Activated T-cell treated with anti-CD3 and anti-CD28 coated beads, Interleukin-2, amount 50 U/mL, for 1 hour (primary cell): ENCODE measurements at regions not wholly inside any gene's neighbourhood (a gene's known extent, or its start where the extent isn't known, plus 50 kb on each side); places are given as distances from the start of the nearest gene placed in this dataset.

Source experiments
- DNase-seq: peaks from one replicate; pipeline ENCODE4 v3.0.0-alpha.2; 2020

DNA sequence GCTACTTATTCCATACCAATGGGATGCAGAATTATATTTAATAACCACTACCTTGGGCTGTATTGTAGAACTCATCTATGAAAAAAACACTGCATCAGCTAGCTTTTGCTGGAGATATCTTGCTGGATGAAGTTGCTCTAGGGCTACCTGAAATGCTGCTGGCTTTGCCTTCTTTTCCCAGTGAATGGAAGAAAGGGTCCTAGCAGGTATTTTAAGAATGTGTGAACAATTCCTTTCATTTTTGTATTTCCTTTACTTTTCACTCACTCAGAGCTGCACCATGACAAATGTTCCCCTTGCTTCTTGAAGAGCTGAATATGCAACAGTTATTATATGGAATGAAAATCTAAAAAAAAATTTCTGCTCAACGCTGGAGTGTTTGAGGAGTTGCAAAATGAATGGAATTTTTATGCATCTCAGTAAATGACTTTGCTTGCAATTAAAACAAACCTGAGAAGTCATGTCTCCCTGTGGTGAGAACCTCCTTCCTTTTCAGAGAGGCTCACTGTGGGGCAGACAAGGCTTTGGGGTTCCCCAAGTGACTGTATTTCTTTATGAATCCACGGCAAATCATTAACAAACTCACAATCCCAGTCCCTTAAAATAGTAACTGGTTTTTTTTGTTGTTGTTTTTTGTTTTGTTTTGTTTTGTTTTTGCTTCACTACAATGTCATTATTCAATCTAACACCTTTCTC lies 566.8 kb upstream of the KIRREL3 start:
- DNase-seq, result no peak

DNA sequence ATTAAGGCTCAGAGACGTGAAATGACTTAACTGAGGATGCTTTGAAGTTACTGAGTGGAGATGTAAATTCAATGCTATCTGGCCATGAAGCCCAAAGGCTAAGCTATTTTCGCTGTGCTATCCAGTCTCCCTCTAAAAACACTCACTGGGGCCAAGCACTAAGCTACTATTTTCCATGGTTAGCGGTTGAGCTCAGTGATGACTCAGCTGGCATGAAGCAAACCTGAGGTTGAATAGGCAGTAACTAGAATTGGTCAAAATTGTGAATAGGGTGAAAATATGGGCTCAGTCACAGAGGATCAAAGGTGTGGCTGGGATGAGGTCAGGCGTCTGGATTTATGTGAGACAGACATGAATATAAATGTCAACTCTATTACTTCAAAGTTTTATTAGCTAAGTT lies 564.2 kb upstream of the KIRREL3 start:
- no peak for DNase-seq

DNA sequence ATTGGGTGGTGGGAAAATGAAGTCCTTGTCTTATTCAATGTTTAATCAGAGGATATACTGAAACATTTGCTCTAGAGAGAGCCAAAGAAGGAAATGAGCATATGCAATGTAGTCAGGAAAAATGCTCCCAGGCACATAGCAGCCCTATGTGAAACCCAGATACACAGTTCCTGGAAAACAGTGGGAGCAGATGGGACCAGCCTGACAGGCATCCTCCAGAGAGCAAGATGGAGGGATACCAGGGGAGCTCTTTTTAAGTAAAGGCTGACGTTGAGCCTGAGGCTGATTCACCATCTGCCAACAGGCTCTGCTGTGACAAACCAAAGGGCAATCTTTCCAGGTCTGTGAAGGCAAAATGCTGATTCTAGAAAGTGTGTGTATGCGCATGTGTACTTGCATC lies 559.4 kb upstream of the KIRREL3 start:
- no peak for DNase-seq

DNA sequence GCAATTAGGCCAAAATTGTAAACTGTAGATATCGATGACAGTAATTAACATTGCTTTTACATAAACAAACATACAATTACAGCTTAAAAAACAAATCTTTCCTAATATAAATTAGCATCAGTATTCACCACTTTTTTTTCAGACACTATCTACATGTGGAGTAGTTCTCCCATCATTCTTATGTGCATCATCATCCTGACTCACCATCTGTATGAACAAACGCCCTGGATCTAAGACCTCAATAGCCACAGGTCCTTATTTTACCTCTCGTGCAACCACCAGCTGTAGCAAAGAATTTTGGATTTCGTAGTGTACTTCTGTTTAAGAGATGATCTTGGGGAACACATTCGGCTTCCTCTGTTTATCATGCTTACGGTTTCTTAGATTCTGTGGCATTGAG lies 551.9 kb upstream of the KIRREL3 start:
- no peak for DNase-seq

DNA sequence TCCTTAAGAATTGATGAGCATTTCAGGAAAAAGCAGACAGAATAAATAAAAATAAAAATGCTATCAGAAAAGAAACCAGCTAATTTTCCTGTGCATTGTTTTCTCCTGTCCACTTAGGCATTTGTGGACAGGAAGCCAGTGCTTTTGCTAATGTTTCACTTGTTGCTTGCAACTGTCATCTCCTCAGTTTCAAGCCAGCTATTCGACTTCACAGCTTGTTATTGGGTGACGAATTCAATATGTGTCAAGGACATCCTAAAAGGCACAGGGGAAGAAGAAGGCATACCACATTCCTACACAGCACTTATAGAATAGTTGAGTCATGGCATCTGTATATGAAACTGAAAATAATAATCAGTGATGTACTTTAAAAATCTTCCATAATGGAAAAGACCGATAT lies 530.6 kb upstream of the KIRREL3 start:
- no peak for DNase-seq

DNA sequence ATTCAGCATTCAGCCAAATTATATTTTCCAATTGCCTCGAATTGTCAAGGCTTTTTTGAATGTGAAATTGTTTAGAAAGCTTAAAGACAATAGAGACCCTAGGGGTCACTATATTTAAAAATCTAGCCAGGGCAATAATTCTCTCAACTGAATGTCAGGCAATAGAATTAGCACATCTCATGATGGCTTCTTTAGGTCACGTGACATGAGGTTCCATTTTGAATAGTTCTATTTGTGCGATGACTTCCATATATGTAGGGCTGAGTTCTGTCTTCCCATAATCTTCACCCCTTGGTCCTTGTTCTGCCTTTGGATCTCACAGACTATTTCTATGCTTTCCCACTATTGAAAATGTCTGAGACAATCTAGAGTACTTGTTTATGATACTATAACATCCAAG lies 527.7 kb upstream of the KIRREL3 start:
- DNase-seq, result no peak

DNA sequence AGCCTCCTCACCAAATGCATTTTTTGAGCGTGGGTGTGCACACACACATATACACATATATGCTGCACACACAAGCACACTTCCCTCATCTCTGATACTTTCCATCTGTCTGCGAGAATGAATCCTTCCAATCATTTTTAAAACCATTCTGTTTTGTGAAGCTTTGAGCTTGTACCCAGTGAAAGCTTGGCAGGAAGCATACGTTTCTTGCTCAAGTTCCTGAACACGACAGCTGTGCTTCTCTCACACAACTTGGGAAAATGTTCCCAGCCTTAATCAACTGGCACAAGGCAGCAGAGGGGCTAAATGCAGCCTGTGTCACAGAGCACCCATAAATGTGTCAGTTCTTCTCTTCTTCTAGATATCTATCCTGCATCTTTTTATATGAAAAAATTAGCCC lies 524.0 kb upstream of the KIRREL3 start:
- DNase-seq, result no peak

DNA sequence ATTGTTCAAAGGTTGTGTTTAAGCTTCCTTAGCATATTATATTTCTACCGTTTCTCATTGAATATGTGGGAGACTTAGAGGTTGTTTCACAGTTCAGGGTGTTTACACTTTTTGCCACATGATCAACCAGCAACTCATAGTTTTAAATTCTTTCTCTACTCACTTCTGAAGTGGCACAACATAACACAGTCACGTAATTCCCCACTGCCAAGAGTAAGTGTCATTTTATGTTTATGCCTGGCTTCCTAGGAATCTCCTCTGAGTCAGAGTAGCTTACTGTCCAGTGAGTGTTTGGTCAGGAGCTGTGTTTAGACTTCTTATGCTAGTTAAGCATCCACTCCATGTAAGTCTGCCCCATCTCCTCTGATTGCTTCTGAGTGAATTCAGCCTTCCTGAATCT lies 520.8 kb upstream of the KIRREL3 start:
- no peak for DNase-seq

DNA sequence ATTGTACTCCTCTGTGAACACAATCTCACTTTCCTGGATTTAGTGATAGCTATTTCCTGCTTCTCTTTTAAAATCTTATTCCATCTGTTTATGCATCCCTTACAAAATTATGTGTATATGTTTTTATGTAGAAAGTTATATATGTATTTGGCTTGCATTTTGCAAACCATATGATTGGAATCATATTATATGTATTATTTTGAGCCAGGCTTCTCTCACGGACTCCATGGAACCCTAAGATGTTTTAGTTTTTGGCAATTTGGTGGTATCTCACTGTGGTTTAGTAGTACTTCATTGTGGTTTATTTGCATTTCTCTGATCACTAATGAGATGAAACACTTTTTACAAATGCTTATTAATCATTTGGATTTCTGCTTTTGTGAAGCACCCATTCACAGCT lies 507.3 kb upstream of the KIRREL3 start:
- DNase-seq, result no peak

DNA sequence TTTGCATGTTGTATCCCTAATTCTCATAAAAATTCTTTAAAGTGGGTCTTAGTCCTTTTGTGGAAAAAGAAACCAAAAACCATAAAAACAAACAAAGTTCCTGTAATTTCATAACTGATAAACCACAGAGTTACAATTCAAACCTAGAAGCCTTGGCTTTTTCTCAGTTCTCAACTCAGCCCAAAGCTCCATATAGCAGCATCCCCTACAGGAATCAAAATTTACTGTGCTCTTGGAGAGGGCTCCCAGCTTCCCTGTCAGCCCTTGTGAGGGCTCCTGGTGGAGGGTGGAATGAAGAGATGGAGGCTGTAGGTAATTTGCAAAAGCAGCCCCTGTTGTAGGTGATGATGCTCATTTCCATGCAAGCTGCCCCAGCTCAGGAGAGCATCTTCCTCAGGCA lies 506.1 kb upstream of the KIRREL3 start:
- DNase-seq, result no peak

DNA sequence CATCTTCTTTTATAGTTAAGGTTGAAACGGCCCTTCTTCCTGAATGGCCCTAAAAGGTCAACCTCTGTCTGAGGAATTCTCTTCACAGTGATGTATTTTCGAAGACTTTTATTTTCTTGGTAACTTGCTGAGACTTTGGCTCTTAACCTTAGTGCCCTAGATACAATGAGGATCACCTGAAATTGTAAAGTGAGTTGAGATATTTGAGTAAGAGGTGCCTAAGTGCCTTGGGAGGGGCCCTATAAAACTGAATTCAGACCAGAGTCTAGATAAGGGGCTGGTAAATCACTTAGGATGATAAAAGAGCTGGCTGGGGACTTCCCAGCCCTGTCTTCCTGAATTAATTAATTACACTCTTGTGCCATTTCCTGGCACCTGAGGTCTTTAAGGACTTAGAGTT lies 505.6 kb upstream of the KIRREL3 start:
- DNase-seq, result no peak

DNA sequence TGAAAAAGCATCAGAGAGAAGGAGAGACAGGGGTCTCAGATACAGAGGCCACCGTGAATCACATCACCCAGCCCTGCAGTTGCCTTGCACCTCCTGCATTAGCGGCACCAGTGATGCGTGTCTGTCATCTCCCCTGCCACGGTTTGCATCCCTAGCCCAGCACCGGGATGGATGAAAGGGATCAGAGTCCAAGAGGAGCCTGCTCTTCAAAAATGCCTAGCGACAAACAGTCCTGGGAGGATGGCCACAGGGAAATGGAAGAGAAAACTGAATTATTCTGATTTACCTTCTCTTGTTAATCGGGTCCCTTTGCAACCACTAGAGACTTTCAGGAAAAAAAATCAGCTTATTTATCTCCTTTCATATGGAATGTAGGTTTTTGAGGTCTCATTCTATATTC lies 495.6 kb upstream of the KIRREL3 start:
- no peak for DNase-seq

DNA sequence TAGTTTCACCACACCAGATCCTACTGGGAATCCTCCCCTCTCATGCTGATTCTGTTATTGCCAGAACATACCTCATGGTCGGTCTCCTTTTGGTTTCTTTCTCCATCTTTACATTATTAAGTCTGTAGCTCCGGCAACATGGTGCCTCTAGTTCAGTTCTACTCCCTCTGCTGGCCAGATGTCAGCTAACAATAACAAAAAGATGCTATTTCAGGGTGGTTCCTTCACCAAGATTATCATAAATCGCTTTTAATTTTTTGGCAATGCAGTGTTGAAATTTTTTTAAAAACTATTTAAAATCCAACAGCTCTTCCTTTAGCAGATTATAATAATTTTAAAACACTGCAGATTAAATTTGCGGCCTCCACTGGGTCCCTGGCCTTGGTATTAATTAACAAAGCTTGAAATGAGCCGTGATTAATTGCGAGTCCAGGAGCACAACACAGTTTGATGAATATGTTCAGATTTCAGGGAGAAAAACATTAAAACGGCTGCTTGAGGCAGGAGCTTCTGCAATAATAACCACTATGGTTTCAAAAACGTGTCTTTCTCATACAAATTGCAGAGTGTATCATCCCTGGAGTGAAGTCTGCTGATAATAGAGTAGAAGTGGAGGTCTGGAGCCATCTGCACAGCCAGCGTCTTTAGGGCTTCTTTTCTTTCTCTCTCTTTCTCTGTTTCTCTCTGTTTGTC lies 492.9 kb upstream of the KIRREL3 start:
- no peak for DNase-seq

DNA sequence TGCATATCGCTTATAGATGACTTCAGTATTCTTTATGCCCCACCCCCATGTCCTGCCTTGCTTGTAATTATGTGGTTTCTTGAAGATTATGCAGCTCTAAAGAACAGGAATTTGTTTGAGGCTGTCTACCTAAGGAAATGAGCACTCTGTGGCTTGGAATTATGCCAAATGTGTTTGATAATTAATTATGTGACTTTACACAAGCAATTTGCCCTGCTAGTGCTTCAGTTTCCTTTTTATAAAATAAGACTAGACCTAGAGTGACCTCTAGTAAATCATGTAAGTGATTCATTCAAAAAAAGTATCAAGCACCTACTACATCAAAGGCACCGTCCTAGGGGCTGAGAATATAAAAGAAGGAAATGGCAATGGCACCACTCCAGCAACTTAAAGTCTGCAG lies 491.5 kb upstream of the KIRREL3 start:
- DNase-seq, result no peak

DNA sequence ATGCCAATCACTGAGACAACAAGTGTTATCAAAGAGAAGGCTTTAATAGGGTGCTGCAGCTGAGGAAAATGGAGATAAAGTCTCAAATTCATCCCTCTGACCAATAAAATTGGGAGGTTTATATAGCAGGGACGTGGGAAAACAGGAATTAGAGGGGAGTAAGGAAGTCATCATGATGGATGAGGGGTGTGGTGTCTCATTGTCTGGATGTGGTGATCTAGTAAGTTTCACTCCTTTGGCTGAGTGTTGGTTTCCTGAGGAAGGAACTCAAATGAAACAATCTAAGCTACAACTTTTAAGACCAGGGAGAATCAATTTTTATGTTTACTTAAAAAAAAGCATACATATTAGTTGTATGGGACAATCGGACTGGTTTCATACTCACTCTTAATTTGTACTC lies 491.0 kb upstream of the KIRREL3 start:
- no peak for DNase-seq

DNA sequence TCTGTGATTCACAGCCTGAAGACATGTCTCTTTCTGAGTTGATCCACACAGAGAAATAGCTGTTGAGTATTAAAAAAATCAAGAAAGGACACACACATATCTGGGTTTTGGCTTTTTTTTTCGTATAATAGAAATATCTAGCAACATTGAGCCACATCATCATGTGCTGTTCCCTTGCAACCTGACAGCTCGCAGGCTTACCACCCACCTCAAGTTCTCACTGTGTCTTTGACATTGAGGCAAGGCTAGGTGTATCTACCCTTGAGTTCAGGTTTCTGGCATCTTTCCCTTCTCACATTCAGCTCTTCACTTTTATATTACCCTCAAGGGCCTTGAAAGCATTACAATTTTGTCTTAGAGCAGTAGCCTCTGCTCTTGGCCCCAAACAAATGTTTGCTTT lies 490.3 kb upstream of the KIRREL3 start:
- DNase-seq, result no peak

DNA sequence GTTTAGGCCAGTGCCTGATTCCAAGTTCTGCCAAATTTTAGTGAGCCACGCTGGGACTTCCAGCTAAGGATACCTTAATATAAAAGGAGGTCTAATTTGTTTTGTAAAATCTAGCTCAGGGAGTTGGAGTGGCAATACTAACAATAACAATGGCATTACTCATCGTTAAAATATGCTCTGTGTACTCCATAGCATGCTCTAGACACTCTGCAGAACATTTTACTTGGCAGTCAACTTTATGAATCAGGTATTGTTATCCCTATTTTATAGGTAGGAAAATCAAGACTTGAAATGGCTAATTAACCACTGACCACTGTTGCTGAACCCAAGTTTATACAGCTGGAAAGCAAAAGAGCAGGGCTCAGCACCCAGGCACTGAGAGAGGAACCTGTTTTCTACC lies 485.0 kb upstream of the KIRREL3 start:
- DNase-seq, result no peak

DNA sequence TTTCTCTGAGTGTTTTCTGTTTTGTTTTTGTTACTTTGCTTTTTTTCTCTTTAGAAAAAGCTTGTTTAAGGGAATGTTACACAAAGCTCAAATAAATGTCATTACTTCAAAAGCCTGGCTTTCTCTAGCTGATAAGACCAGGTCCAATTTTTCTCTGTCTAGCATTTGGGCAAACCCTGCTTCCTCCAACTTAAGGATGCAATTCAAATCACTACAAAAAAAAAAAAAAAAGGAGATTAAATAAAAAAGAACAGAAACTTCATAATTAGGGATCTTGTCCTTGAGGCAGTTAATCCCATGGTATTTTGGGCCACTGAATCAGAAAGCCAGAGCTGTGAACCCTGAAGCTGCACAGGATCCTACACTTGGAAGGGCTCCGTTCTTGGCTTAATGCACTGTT lies 480.8 kb upstream of the KIRREL3 start:
- DNase-seq, result no peak

DNA sequence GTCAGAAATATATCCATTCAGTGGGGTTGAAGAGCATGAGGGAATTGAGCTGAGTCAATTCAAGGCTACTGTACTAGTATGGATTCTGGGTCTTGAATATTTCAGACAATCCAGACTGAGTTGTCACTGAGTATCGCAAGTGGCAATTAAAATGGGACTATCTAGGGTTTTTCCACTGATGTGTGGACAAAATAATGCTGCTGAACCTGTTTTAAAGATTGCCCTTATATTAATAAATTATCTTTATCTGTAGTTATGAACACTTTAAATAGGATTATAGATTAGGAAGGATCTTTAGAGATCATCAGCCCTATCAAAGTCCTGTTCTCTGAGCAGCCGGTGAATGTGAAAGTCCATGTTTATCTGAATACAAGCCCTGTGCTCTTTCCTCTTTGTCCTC lies 478.3 kb upstream of the KIRREL3 start:
- no peak for DNase-seq

DNA sequence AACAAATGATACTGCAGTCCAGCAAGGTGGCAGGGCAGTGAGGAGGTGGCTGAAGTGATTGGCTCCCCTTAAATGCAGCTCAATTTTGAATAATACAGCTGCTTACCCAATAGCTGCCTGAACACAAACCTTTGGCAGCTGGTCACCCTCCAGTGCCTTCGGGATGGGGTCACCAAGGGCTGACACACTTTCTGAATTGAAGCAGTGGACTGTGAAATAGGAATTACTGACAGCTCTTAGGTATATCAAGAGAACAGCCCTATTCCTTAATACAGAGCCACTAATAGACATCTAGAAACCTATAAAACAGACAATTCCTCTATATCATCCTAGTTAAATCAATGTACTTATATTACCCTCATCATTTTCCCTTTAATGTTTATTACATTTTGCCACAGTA lies 474.2 kb upstream of the KIRREL3 start:
- DNase-seq, result no peak

DNA sequence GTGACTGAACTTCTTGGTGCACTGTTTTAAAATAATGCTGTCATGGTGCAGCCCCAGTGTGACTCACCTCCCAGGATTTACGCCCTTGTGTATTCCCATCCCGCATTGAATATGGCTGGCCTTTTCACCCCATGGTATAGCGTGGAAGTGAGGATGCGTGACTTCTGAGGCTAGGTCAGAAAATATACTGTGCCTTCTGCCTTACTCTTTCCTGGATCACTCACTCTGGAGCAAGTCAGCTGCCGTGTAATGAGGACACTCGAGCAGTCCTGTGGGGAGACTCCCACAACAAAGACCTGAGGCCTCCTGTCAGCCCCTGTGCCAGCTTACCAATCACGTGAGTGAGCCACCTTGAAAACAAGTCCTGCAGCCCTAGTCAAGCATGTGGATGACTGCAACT lies 471.9 kb upstream of the KIRREL3 start:
- DNase-seq, result no peak

DNA sequence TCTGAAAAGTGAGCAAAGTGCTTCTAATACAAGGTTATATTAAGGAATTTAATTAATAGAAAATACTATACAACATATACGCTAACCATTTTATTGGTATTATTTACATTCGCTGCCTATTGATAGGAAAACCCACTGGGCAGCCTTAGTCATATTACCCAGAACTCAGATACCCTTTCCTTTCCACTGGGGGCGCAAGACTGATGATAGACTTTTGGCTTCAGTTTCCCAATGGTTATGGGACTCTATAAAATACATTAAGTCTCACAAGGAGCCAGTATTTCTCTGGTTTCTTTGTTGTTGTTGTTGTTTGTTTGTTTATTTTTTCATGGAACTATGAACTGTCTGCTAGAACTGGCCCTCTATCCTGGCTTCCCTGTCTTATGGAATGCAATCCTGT lies 471.1 kb upstream of the KIRREL3 start:
- no peak for DNase-seq

DNA sequence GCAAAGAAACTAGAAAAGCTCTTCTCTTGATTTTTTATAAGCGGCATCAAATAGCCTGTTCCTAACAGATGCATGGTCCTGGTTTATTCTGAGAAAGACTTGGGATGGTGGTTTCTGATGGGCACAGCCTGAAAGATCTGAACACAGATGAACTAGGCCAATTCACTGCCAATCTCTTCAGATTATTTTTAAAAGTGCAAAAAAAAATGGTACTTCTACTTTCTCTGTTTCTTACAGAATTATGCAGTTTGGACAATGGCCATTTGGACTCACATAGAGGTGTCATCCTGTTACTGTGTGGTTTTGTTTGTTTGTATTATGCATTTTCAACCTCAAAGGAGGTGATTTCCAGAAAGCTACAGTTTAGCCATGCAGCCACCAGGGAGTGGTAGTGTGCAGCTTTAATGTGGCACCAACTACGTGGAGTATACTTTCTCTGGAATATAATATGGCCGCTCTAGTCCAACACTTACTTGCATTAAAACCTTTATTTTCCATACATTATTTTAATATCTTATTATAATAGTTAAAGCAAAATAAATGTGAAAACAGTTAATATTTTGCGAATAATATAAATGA lies 469.8 kb upstream of the KIRREL3 start:
- DNase-seq, result no peak

DNA sequence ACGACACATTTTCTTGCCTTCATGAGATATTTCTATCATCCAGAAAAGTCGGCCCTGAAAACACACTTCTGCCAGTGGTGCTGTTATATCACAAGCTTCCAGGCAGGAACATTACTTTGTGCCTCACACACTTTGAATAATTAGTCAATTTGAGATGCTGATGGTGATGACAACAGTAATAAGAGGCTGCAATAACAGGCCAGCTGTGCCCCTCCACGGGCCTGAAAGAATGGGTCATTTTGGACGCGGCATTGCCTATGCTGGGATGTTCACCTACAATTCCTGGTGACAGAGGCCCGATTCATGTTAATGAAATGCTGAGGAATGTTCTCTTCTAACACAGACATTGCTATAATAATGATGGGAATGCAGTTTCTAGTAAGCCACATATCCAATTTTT lies 463.8 kb upstream of the KIRREL3 start:
- no peak for DNase-seq

DNA sequence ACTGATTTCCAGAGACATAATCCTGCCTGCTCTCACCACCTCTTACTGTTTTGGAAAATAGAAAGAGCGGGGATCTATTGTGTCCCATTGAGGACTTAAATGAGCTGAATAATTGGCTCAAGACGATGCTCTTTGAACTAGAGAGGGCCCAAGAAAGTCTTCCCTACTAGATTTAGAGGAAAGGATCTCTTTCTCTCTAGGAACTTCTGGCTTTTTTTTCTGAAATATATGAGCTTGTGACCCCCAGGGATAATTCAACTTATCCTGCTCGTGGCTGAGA lies 461.4 kb upstream of the KIRREL3 start:
- DNase-seq, result no peak
